WTC11 (cell line): ENCODE measurements at regions not wholly inside any gene's neighbourhood (a gene's known extent, or its start where the extent isn't known, plus 50 kb on each side); places are given as distances from the start of the nearest gene placed in this dataset.

Experiments
- ATAC-seq: fragments of 200-7000 bp; cut with Tn5 transposase; 2 replicates; pipeline ENCODE4 v1.10.0; 2021; ENCODE audit warnings: mild to moderate bottlenecking, moderate library complexity
- CTCF ChIA-PET: fragments of 300-600 bp; sonication (Branson Sonifier 250); formaldehyde crosslinking; loops from one replicate; lab custom pipeline; 2021; ENCODE audit warnings: antibody characterized with exemption; lab: Charles Lee
- POLR2A ChIA-PET: fragments of 350-600 bp; sonication (Branson Sonifier 250); formaldehyde crosslinking; loops from one replicate; lab custom pipeline; 2021; ENCODE audit warnings: antibody characterized with exemption; lab: Charles Lee
- DNase-seq: peaks from one replicate; pipeline ENCODE4 v3.0.0; 2021; ENCODE audit warnings: low spot score
- H3K27ac Mint-ChIP-seq: 2 replicates; pipeline ENCODE4 v1.8.0; 2021; ENCODE audit warnings: mixed read lengths
- H3K27me3 Mint-ChIP-seq: 2 replicates; pipeline ENCODE4 v1.8.0; 2021; ENCODE audit warnings: low read depth, mild to moderate bottlenecking, moderate library complexity, mixed read lengths
- H3K36me3 Mint-ChIP-seq: 2 replicates; pipeline ENCODE4 v1.8.0; 2021; ENCODE audit warnings: mixed read lengths
- H3K4me1 Mint-ChIP-seq: 2 replicates; pipeline ENCODE4 v1.8.0; 2022; ENCODE audit warnings: mixed read lengths
- H3K4me3 Mint-ChIP-seq: 2 replicates; pipeline ENCODE4 v1.8.0; 2021; ENCODE audit warnings: mild to moderate bottlenecking, moderate library complexity, mixed read lengths
- H3K9me3 Mint-ChIP-seq: 2 replicates; pipeline ENCODE4 v1.8.0; 2021; ENCODE audit warnings: mixed read lengths
- ATF1 ChIP-seq: sonication (generic); formaldehyde crosslinking; IDR thresholded peaks from 2 replicates; pipeline ENCODE4 v1.8.1; 2023; ENCODE audit warnings: mild to moderate bottlenecking, moderate library complexity, missing genetic modification reagents
- CBFB ChIP-seq: sonication (generic); formaldehyde crosslinking; IDR thresholded peaks from 2 replicates; pipeline ENCODE4 v1.8.1; 2022; ENCODE audit warnings: mild to moderate bottlenecking, low read depth, missing genetic modification reagents
- CREM ChIP-seq: sonication (generic); formaldehyde crosslinking; IDR thresholded peaks from 2 replicates; pipeline ENCODE4 v1.8.1; 2022; ENCODE audit warnings: mild to moderate bottlenecking, missing genetic modification reagents, moderate library complexity
- JAZF1 ChIP-seq: fragments of 250-450 bp; sonication (Bioruptor Pico); IDR thresholded peaks from 2 replicates; pipeline ENCODE4 v1.9.0; 2021; ENCODE audit warnings: moderate library complexity, mild to moderate bottlenecking, inconsistent platforms
- MXD4 ChIP-seq: fragments of 250-450 bp; sonication (Bioruptor Pico); IDR thresholded peaks from 2 replicates; pipeline ENCODE4 v1.8.0; 2021; ENCODE audit warnings: mild to moderate bottlenecking, moderate library complexity, borderline replicate concordance
- NFE2L1 ChIP-seq: sonication (generic); formaldehyde crosslinking; IDR thresholded peaks from 2 replicates; pipeline ENCODE4 v1.8.1; 2023; ENCODE audit warnings: missing genetic modification reagents
- NR1H2 ChIP-seq: sonication (generic); formaldehyde crosslinking; IDR thresholded peaks from 2 replicates; pipeline ENCODE4 v1.9.0; 2021; ENCODE audit warnings: mild to moderate bottlenecking, moderate library complexity, missing genetic modification reagents
- ZNF423 ChIP-seq: fragments of 250-450 bp; sonication (Bioruptor Pico); IDR thresholded peaks from 2 replicates; pipeline ENCODE4 v2.1.2; 2022; ENCODE audit warnings: mild to moderate bottlenecking, moderate library complexity
- TF ChIP-seq, protein P1 (sequence below): sonication (generic); formaldehyde crosslinking; IDR thresholded peaks from 2 replicates; pipeline ENCODE4 v1.8.1; 2023; ENCODE audit warnings: mild to moderate bottlenecking, missing genetic modification reagents, borderline replicate concordance
- TF ChIP-seq, protein P2 (sequence below): sonication (generic); formaldehyde crosslinking; IDR thresholded peaks from 2 replicates; pipeline ENCODE4 v1.8.1; 2023; ENCODE audit warnings: mild to moderate bottlenecking, moderate library complexity, missing genetic modification reagents
- TF ChIP-seq, protein P3 (sequence below): sonication (generic); formaldehyde crosslinking; conservative IDR thresholded peaks from 2 replicates; pipeline ENCODE4 v1.8.1; 2023; ENCODE audit warnings: mild to moderate bottlenecking, low read depth, missing genetic modification reagents, moderate library complexity
- TF ChIP-seq, protein P4 (sequence below): sonication (generic); formaldehyde crosslinking; IDR thresholded peaks from 2 replicates; pipeline ENCODE4 v1.8.0; 2023; ENCODE audit warnings: mild to moderate bottlenecking, missing genetic modification reagents
- TF ChIP-seq, protein P5 (sequence below): sonication (generic); formaldehyde crosslinking; IDR thresholded peaks from 2 replicates; pipeline ENCODE4 v1.8.0; 2022; ENCODE audit warnings: mild to moderate bottlenecking, missing genetic modification reagents
- TF ChIP-seq, protein P6 (sequence below): sonication (generic); formaldehyde crosslinking; IDR thresholded peaks from 2 replicates; pipeline ENCODE4 v1.8.0; 2022; ENCODE audit warnings: mild to moderate bottlenecking, missing genetic modification reagents
- TF ChIP-seq, protein P7 (sequence below): fragments of 200-600 bp; IDR thresholded peaks from 2 replicates; pipeline ENCODE4 v1.8.0; 2022; ENCODE audit warnings: antibody characterized with exemption
- TF ChIP-seq, protein P8 (sequence below): sonication (generic); formaldehyde crosslinking; IDR thresholded peaks from 2 replicates; pipeline ENCODE4 v1.8.1; 2022; ENCODE audit warnings: missing genetic modification reagents, borderline replicate concordance

DNA sequence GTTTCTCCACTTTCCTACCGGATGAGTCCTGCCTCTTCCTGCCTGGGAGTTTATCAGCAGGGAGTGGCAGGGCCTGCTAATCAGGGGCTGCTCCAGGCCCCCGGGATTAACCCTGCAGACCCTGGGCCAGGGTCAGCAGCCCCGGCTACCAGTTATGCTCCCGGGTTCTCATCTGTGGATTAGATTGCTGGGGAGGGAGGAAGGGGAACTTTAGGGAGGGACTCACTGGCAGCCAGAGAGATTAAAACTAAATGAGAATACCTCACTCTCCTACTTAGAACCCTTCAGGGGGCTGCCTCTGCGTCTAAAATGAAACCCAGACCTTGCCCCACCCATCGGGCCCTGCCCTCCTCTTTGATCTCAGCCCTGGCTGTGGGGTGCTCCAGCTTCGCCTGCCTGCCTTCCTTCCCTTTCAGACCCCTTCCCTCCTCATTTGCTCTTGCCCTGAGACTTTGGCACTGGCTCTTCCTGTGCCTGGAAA is 130.5 kb upstream of the HAND1 start (continued):
- TF ChIP-seq, protein P1, sequence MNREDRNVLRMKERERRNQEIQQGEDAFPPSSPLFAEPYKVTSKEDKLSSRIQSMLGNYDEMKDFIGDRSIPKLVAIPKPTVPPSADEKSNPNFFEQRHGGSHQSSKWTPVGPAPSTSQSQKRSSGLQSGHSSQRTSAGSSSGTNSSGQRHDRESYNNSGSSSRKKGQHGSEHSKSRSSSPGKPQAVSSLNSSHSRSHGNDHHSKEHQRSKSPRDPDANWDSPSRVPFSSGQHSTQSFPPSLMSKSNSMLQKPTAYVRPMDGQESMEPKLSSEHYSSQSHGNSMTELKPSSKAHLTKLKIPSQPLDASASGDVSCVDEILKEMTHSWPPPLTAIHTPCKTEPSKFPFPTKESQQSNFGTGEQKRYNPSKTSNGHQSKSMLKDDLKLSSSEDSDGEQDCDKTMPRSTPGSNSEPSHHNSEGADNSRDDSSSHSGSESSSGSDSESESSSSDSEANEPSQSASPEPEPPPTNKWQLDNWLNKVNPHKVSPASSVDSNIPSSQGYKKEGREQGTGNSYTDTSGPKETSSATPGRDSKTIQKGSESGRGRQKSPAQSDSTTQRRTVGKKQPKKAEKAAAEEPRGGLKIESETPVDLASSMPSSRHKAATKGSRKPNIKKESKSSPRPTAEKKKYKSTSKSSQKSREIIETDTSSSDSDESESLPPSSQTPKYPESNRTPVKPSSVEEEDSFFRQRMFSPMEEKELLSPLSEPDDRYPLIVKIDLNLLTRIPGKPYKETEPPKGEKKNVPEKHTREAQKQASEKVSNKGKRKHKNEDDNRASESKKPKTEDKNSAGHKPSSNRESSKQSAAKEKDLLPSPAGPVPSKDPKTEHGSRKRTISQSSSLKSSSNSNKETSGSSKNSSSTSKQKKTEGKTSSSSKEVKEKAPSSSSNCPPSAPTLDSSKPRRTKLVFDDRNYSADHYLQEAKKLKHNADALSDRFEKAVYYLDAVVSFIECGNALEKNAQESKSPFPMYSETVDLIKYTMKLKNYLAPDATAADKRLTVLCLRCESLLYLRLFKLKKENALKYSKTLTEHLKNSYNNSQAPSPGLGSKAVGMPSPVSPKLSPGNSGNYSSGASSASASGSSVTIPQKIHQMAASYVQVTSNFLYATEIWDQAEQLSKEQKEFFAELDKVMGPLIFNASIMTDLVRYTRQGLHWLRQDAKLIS (CRISPR knock-in tag): no peak
- TF ChIP-seq, protein P2, sequence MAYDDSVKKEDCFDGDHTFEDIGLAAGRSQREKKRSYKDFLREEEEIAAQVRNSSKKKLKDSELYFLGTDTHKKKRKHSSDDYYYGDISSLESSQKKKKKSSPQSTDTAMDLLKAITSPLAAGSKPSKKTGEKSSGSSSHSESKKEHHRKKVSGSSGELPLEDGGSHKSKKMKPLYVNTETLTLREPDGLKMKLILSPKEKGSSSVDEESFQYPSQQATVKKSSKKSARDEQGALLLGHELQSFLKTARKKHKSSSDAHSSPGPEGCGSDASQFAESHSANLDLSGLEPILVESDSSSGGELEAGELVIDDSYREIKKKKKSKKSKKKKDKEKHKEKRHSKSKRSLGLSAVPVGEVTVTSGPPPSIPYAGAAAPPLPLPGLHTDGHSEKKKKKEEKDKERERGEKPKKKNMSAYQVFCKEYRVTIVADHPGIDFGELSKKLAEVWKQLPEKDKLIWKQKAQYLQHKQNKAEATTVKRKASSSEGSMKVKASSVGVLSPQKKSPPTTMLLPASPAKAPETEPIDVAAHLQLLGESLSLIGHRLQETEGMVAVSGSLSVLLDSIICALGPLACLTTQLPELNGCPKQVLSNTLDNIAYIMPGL (CRISPR knock-in tag): no peak
- TF ChIP-seq ZNF423 (CRISPR knock-in tag) (no peak), NR1H2 (CRISPR knock-in tag) (no peak)
- TF ChIP-seq, protein P3, sequence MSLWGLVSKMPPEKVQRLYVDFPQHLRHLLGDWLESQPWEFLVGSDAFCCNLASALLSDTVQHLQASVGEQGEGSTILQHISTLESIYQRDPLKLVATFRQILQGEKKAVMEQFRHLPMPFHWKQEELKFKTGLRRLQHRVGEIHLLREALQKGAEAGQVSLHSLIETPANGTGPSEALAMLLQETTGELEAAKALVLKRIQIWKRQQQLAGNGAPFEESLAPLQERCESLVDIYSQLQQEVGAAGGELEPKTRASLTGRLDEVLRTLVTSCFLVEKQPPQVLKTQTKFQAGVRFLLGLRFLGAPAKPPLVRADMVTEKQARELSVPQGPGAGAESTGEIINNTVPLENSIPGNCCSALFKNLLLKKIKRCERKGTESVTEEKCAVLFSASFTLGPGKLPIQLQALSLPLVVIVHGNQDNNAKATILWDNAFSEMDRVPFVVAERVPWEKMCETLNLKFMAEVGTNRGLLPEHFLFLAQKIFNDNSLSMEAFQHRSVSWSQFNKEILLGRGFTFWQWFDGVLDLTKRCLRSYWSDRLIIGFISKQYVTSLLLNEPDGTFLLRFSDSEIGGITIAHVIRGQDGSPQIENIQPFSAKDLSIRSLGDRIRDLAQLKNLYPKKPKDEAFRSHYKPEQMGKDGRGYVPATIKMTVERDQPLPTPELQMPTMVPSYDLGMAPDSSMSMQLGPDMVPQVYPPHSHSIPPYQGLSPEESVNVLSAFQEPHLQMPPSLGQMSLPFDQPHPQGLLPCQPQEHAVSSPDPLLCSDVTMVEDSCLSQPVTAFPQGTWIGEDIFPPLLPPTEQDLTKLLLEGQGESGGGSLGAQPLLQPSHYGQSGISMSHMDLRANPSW (CRISPR knock-in tag): no peak

DNA sequence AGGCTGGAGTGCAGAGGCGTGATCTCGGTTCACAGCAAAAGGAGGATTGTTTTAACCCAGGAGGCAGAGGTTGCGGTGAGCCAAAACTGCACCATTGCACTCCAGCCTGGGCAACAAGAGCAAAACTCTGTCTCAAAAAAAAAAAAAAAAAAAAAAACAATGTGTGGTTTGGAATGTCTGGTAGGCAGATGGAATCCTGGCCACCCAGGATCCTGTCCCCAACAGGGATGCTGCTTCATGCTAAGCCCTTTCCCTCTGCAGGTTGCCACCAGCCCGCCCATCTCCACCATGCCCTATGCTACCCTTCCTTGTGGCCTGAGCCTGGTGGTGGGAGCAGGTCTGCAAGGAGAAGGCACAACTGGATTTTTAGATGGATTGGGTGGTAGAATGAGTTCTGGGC is 129.7 kb upstream of the HAND1 start:
- POLR2A ChIA-PET: interaction anchor here (1.4 kb wide), 1 partner anchor 87 kb away, joined by 3 read pairs; no protein-coding TSS in a partner anchor
- Mint-ChIP-seq H3K36me3 (no peaks in the 10 kb centered on the region), H3K27me3 (peaks cover 77% of the 10 kb centered on the region), H3K4me1 (peaks cover 33% of the 10 kb centered on the region), H3K9me3 (no peaks in the 10 kb centered on the region), H3K4me3 (no peak overlapping the region), H3K27ac (no peak overlapping the region)
- CTCF ChIA-PET: interaction anchor here (0.8 to 6.2 kb wide), 9 partner anchors 24 to 535 kb away, joined by 3 to 91 read pairs (median 6); no protein-coding TSS in a partner anchor
- TF ChIP-seq, protein P4, sequence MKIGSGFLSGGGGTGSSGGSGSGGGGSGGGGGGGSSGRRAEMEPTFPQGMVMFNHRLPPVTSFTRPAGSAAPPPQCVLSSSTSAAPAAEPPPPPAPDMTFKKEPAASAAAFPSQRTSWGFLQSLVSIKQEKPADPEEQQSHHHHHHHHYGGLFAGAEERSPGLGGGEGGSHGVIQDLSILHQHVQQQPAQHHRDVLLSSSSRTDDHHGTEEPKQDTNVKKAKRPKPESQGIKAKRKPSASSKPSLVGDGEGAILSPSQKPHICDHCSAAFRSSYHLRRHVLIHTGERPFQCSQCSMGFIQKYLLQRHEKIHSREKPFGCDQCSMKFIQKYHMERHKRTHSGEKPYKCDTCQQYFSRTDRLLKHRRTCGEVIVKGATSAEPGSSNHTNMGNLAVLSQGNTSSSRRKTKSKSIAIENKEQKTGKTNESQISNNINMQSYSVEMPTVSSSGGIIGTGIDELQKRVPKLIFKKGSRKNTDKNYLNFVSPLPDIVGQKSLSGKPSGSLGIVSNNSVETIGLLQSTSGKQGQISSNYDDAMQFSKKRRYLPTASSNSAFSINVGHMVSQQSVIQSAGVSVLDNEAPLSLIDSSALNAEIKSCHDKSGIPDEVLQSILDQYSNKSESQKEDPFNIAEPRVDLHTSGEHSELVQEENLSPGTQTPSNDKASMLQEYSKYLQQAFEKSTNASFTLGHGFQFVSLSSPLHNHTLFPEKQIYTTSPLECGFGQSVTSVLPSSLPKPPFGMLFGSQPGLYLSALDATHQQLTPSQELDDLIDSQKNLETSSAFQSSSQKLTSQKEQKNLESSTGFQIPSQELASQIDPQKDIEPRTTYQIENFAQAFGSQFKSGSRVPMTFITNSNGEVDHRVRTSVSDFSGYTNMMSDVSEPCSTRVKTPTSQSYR (CRISPR knock-in tag): no peak
- no peak for TF ChIP-seq NR1H2 (CRISPR knock-in tag)
- TF ChIP-seq, protein P5, sequence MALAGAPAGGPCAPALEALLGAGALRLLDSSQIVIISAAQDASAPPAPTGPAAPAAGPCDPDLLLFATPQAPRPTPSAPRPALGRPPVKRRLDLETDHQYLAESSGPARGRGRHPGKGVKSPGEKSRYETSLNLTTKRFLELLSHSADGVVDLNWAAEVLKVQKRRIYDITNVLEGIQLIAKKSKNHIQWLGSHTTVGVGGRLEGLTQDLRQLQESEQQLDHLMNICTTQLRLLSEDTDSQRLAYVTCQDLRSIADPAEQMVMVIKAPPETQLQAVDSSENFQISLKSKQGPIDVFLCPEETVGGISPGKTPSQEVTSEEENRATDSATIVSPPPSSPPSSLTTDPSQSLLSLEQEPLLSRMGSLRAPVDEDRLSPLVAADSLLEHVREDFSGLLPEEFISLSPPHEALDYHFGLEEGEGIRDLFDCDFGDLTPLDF (CRISPR knock-in tag): no peak
- TF ChIP-seq JAZF1 (CRISPR knock-in tag): no peak
- TF ChIP-seq CBFB (CRISPR knock-in tag): no peak
- TF ChIP-seq NFE2L1 (CRISPR knock-in tag): no peak
- TF ChIP-seq MXD4: no peak
- no peak for TF ChIP-seq CREM (CRISPR knock-in tag)
- TF ChIP-seq, protein P6, sequence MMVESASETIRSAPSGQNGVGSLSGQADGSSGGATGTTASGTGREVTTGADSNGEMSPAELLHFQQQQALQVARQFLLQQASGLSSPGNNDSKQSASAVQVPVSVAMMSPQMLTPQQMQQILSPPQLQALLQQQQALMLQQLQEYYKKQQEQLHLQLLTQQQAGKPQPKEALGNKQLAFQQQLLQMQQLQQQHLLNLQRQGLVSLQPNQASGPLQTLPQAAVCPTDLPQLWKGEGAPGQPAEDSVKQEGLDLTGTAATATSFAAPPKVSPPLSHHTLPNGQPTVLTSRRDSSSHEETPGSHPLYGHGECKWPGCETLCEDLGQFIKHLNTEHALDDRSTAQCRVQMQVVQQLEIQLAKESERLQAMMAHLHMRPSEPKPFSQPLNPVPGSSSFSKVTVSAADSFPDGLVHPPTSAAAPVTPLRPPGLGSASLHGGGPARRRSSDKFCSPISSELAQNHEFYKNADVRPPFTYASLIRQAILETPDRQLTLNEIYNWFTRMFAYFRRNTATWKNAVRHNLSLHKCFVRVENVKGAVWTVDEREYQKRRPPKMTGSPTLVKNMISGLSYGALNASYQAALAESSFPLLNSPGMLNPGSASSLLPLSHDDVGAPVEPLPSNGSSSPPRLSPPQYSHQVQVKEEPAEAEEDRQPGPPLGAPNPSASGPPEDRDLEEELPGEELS (CRISPR knock-in tag): no peak
- TF ChIP-seq, protein P7, sequence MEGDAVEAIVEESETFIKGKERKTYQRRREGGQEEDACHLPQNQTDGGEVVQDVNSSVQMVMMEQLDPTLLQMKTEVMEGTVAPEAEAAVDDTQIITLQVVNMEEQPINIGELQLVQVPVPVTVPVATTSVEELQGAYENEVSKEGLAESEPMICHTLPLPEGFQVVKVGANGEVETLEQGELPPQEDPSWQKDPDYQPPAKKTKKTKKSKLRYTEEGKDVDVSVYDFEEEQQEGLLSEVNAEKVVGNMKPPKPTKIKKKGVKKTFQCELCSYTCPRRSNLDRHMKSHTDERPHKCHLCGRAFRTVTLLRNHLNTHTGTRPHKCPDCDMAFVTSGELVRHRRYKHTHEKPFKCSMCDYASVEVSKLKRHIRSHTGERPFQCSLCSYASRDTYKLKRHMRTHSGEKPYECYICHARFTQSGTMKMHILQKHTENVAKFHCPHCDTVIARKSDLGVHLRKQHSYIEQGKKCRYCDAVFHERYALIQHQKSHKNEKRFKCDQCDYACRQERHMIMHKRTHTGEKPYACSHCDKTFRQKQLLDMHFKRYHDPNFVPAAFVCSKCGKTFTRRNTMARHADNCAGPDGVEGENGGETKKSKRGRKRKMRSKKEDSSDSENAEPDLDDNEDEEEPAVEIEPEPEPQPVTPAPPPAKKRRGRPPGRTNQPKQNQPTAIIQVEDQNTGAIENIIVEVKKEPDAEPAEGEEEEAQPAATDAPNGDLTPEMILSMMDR: no peak
- TF ChIP-seq, protein P8, sequence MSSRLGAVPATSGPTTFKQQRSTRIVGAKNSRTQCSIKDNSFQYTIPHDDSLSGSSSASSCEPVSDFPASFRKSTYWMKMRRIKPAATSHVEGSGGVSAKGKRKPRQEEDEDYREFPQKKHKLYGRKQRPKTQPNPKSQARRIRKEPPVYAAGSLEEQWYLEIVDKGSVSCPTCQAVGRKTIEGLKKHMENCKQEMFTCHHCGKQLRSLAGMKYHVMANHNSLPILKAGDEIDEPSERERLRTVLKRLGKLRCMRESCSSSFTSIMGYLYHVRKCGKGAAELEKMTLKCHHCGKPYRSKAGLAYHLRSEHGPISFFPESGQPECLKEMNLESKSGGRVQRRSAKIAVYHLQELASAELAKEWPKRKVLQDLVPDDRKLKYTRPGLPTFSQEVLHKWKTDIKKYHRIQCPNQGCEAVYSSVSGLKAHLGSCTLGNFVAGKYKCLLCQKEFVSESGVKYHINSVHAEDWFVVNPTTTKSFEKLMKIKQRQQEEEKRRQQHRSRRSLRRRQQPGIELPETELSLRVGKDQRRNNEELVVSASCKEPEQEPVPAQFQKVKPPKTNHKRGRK (CRISPR knock-in tag): no peak
- TF ChIP-seq ZNF423 (CRISPR knock-in tag): no peak
- TF ChIP-seq ATF1 (CRISPR knock-in tag): no peak
- DNase-seq: no peak
- no peak for ATAC-seq
